ENCODE measurements at regions not wholly inside any gene's neighbourhood (a gene's known extent, or its start where the extent isn't known, plus 50 kb on each side); places are given as distances from the start of the nearest gene placed in this dataset.

DNA sequence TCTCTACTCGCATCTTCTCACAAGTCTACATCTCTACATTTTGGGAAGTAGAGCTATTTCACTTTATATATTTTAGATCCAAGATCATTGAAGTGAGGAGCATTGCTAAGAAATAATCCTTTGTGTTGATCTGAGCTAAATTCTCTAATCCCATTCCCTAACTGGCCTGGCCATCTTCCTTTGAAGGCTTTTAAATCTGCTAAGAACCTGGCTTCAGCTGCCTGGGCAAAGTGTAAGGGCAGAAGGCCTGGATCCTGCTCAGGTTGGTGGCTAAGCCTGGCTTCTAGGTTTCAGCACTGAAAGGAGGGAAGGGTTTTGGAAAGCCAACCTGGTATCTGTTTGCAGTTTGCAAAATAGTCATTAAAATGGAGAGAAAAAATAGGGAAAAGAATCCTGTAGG lies 167.6 kb downstream of the BRINP2 start:
- Histone ChIP-seq H2BK12ac (ENCODE audit: low read length) (no peak overlapping the region), H3K79me1 (ENCODE audit: low read depth, low read length) (no peaks in the 10 kb centered on the region), H3K36me3 (replicated peaks in 1 of 2; ENCODE audit: control insufficient read depth in 2 of 2, insufficient read depth in 2 of 2, low read length in 2 of 2) (no peaks in the 10 kb centered on the region), H3K9ac (ENCODE audit: low read depth, low read length, poor library complexity) (no peak overlapping the region), H2BK15ac (ENCODE audit: low read length) (no peak overlapping the region), H2BK120ac (ENCODE audit: low read depth, low read length) (no peak overlapping the region), H3K4me2 (ENCODE audit: insufficient read depth, low read length, poor library complexity, severe bottlenecking) (no peak overlapping the region), H3K4me1 (ENCODE audit: control insufficient read depth in 2 of 2, insufficient read depth in 1 of 2, low read depth in 1 of 2, low read length in 2 of 2) (peaks cover 0 to 2% of the 10 kb centered on the region in 2 donors), H2BK5ac (ENCODE audit: low read length) (no peak overlapping the region), H3K27me3 (ENCODE audit: control insufficient read depth in 3 of 3, insufficient read depth in 3 of 3, low read depth in 1 of 3, low read length in 3 of 3) (no peaks in the 10 kb centered on the region), H3K4me3 (ENCODE audit: low read length in 2 of 2) (no peak overlapping the region), H3K27ac (replicated peaks; ENCODE audit: low read length) (no peak overlapping the region), H3K23ac (ENCODE audit: low read depth, low read length, poor library complexity) (no peak overlapping the region), H4K91ac (ENCODE audit: low read depth, low read length, poor library complexity) (no peak overlapping the region), H3K9me3 (replicated peaks in 1 of 2; ENCODE audit: control insufficient read depth in 2 of 2, insufficient read depth in 1 of 2, low read depth in 1 of 2, low read length in 2 of 2) (no peaks in the 10 kb centered on the region), H3K14ac (ENCODE audit: low read length) (no peak overlapping the region), H3K18ac (ENCODE audit: low read length) (no peak overlapping the region), H3K4ac (ENCODE audit: low read length) (no peak overlapping the region), H2AFZ (ENCODE audit: low read length) (no peak overlapping the region), H4K8ac (ENCODE audit: low read depth, low read length) (no peak overlapping the region), H2AK5ac (ENCODE audit: low read depth, low read length) (no peak overlapping the region)
- DNase-seq (ENCODE audit: low spot score), result no peak
- no CpG with 5 or more reads among the region's 1 CpG for WGBS, 2 donors (ENCODE audit: extremely low coverage in 2 of 2, insufficient read length in 2 of 2, insufficient replicate concordance in 1 of 2)

DNA sequence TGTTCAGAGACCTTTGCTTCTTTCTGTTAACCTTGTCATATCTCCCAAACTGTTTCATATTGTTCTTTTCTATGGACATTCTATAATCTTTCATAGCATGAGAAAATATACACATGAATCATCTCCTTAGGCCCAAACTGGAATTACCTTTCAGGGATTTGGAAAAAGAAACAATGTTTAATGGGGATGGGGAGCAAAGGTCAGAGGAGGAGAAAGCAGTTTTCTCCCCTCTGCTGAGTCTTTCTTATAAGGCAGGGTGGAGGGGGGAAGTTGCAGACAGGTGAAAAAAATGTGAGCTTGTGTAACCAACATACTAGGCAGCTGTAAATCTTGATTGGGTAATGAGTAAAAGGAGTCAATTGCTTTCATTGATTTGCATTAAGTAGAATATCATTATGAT lies 164.1 kb downstream of the BRINP2 start:
- Histone ChIP-seq H2BK15ac (ENCODE audit: low read length) (no peak overlapping the region), H3K23ac (ENCODE audit: low read depth, low read length, poor library complexity) (no peak overlapping the region), H3K18ac (ENCODE audit: low read length) (no peak overlapping the region), H4K8ac (ENCODE audit: low read depth, low read length) (no peak overlapping the region), H3K79me1 (ENCODE audit: low read depth, low read length) (no peaks in the 10 kb centered on the region), H3K9ac (ENCODE audit: low read depth, low read length, poor library complexity) (no peak overlapping the region), H3K27ac (replicated peaks; ENCODE audit: low read length) (no peak overlapping the region), H3K4ac (ENCODE audit: low read length) (no peak overlapping the region), H2AFZ (ENCODE audit: low read length) (no peak overlapping the region), H4K91ac (ENCODE audit: low read depth, low read length, poor library complexity) (no peak overlapping the region), H2BK120ac (ENCODE audit: low read depth, low read length) (no peak overlapping the region), H3K9me3 (replicated peaks in 1 of 2; ENCODE audit: control insufficient read depth in 2 of 2, insufficient read depth in 1 of 2, low read depth in 1 of 2, low read length in 2 of 2) (no peaks in the 10 kb centered on the region), H3K4me1 (ENCODE audit: control insufficient read depth in 2 of 2, insufficient read depth in 1 of 2, low read depth in 1 of 2, low read length in 2 of 2) (no peaks in the 10 kb centered on the region), H2BK5ac (ENCODE audit: low read length) (no peak overlapping the region), H3K14ac (ENCODE audit: low read length) (no peak overlapping the region), H2AK5ac (ENCODE audit: low read depth, low read length) (no peak overlapping the region), H3K4me3 (ENCODE audit: low read length in 2 of 2) (no peak overlapping the region), H3K36me3 (replicated peaks in 1 of 2; ENCODE audit: control insufficient read depth in 2 of 2, insufficient read depth in 2 of 2, low read length in 2 of 2) (no peaks in the 10 kb centered on the region), H2BK12ac (ENCODE audit: low read length) (no peak overlapping the region), H3K27me3 (ENCODE audit: control insufficient read depth in 3 of 3, insufficient read depth in 3 of 3, low read depth in 1 of 3, low read length in 3 of 3) (no peaks in the 10 kb centered on the region), H3K4me2 (ENCODE audit: insufficient read depth, low read length, poor library complexity, severe bottlenecking) (no peak overlapping the region)
- DNase-seq (ENCODE audit: low spot score), result no peak

DNA sequence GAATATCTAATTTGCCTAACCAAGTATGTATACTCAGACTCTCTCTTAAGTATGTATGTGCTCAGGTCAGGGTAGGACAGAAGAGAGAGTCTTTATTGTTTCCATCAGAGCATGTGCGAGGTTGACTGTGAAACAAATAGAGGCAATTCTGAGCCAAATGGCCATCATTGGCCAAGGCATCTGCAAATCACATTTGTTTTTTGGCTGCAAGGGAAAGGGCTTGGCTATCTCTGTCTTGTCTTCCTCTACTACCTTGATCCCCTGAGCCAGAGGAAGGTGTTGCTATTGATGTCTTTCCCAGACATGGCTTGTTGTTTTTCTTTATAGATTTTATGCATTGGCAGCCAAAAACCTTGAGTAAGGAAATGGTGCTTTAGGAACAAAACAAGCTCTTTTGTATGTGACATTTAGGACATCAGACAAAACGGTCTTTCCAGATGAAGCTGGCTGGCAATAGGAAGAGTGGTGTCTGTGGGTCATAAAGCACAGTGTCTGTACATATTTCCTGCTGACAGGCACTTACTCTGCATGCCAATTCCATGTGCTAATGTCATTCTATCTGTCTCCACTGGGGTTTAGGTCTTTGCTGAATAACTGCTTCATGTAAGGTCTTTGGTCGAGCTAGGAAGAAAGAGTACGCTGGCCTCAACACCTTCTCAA lies 163.3 kb downstream of the BRINP2 start:
- H2BK5ac ChIP-seq (ENCODE audit: low read length), result no peak overlapping the region
- H3K27me3 ChIP-seq (ENCODE audit: control insufficient read depth in 3 of 3, insufficient read depth in 3 of 3, low read depth in 1 of 3, low read length in 3 of 3), result no peaks in the 10 kb centered on the region
- no peaks in the 10 kb centered on the region for H3K79me1 ChIP-seq (ENCODE audit: low read depth, low read length)
- H2BK12ac ChIP-seq (ENCODE audit: low read length), result no peak overlapping the region
- H3K18ac ChIP-seq (ENCODE audit: low read length), result no peak overlapping the region
- H2AK5ac ChIP-seq (ENCODE audit: low read depth, low read length), result no peak overlapping the region
- H3K4me3 ChIP-seq (ENCODE audit: low read length in 2 of 2), result no peak overlapping the region
- no peak overlapping the region for H3K4me2 ChIP-seq (ENCODE audit: insufficient read depth, low read length, poor library complexity, severe bottlenecking)
- no peak overlapping the region for H2BK15ac ChIP-seq (ENCODE audit: low read length)
- H3K27ac ChIP-seq (replicated peaks; ENCODE audit: low read length), result no peak overlapping the region
- no peak overlapping the region for H2BK120ac ChIP-seq (ENCODE audit: low read depth, low read length)
- H3K4ac ChIP-seq (ENCODE audit: low read length), result no peak overlapping the region
- H3K36me3 ChIP-seq (replicated peaks in 1 of 2; ENCODE audit: control insufficient read depth in 2 of 2, insufficient read depth in 2 of 2, low read length in 2 of 2), result no peaks in the 10 kb centered on the region
- no peak overlapping the region for H2AFZ ChIP-seq (ENCODE audit: low read length)
- no peak for DNase-seq (ENCODE audit: low spot score)
- no peaks in the 10 kb centered on the region for H3K4me1 ChIP-seq (ENCODE audit: control insufficient read depth in 2 of 2, insufficient read depth in 1 of 2, low read depth in 1 of 2, low read length in 2 of 2)
- H4K91ac ChIP-seq (ENCODE audit: low read depth, low read length, poor library complexity), result no peak overlapping the region
- no peak overlapping the region for H3K14ac ChIP-seq (ENCODE audit: low read length)
- H3K9ac ChIP-seq (ENCODE audit: low read depth, low read length, poor library complexity), result no peak overlapping the region
- H4K8ac ChIP-seq (ENCODE audit: low read depth, low read length), result no peak overlapping the region
- no peak overlapping the region for H3K23ac ChIP-seq (ENCODE audit: low read depth, low read length, poor library complexity)
- no peaks in the 10 kb centered on the region for H3K9me3 ChIP-seq (replicated peaks in 1 of 2; ENCODE audit: control insufficient read depth in 2 of 2, insufficient read depth in 1 of 2, low read depth in 1 of 2, low read length in 2 of 2)
- no CpG with 5 or more reads among the region's 4 CpGs for WGBS, 2 donors (ENCODE audit: extremely low coverage in 2 of 2, insufficient read length in 2 of 2, insufficient replicate concordance in 1 of 2)

Data from neuronal stem cell (in vitro differentiated cells).